Erythroblast (primary cell): ENCODE measurements at regions not wholly inside any gene's neighbourhood (a gene's known extent, or its start where the extent isn't known, plus 50 kb on each side); places are given as distances from the start of the nearest gene placed in this dataset.

Source experiments
- GATA1 ChIP-seq: IDR thresholded peaks from 2 replicates; pipeline ENCODE4 v1.6.1; 2011; ENCODE audit warnings: low read depth, mild to moderate bottlenecking, control low read depth, low read length, moderate library complexity
- POLR2A ChIP-seq: IDR thresholded peaks from 2 replicates; pipeline ENCODE4 v1.6.1; 2011; ENCODE audit warnings: mild to moderate bottlenecking, low read length

- no peak for TF ChIP-seq POLR2A
- TF ChIP-seq GATA1 = no peak
Observed at GRCh38 chr11:45095691-45096010, 50.8 kb upstream of the PRDM11 start.
